Natural killer cell (primary cell): ENCODE measurements at regions not wholly inside any gene's neighbourhood (a gene's known extent, or its start where the extent isn't known, plus 50 kb on each side); places are given as distances from the start of the nearest gene placed in this dataset.

Experiments used
- ATAC-seq, 3 donors: fragments of 150-1000 bp in 2 of 3; fragments of 200-7000 bp in 1 of 3; cut with Tn5 transposase; 1 replicate in 1 of 3; 2 replicates in 2 of 3; pipeline ENCODE4 v1.10.0; 2021; ENCODE audit warnings: mild to moderate bottlenecking in 2 of 3, moderate library complexity in 2 of 3
- DNase-seq, 2 donors: peaks; one replicate each; pipeline versions ENCODE4 v3.0.0 to v3.0.0-alpha.2; 2013 to 2021; ENCODE audit warnings: mixed read lengths in 1 of 2
- H3K27ac ChIP-seq: one replicate; pipeline ENCODE4 v1.5.1; 2013; ENCODE audit warnings: mild to moderate bottlenecking, low read length
- H3K27me3 ChIP-seq: one replicate; pipeline ENCODE4 v1.6.1; 2013; ENCODE audit warnings: low read length; ENCODE audit not compliant: control insufficient read depth, insufficient read depth
- H3K36me3 ChIP-seq: one replicate; pipeline ENCODE4 v1.6.1; 2013; ENCODE audit warnings: low read length; ENCODE audit not compliant: control insufficient read depth, insufficient read depth
- H3K4me1 ChIP-seq: one replicate; pipeline ENCODE4 v1.6.1; 2013; ENCODE audit warnings: low read length; ENCODE audit not compliant: control insufficient read depth, insufficient read depth
- H3K4me3 ChIP-seq: one replicate; pipeline ENCODE4 v1.5.1; 2013; ENCODE audit warnings: low read length
- H3K9me3 ChIP-seq: one replicate; pipeline ENCODE4 v1.6.1; 2013; ENCODE audit warnings: low read length; ENCODE audit not compliant: control insufficient read depth, insufficient read depth
- H3K27ac Mint-ChIP-seq, 2 donors: one replicate each; pipeline ENCODE4 v1.8.0; 2022; ENCODE audit warnings: mild to moderate bottlenecking in 2 of 2, mixed read lengths in 2 of 2, moderate library complexity in 1 of 2
- H3K27me3 Mint-ChIP-seq, 2 donors: one replicate each; pipeline ENCODE4 v1.8.0; 2022; ENCODE audit warnings: low read depth in 2 of 2, mixed read lengths in 2 of 2
- H3K36me3 Mint-ChIP-seq: one replicate; pipeline ENCODE4 v1.8.0; 2022; ENCODE audit warnings: mixed read lengths
- H3K4me1 Mint-ChIP-seq, 2 donors: one replicate each; pipeline ENCODE4 v1.8.0; 2022; ENCODE audit warnings: mixed read lengths in 2 of 2
- H3K4me3 Mint-ChIP-seq: one replicate; pipeline ENCODE4 v1.8.0; 2022; ENCODE audit warnings: mild to moderate bottlenecking, moderate library complexity, mixed read lengths
- H3K9me3 Mint-ChIP-seq, 2 donors: one replicate each; pipeline ENCODE4 v1.8.0; 2022; ENCODE audit warnings: mixed read lengths in 2 of 2
- CTCF ChIP-seq: fragments of 200-600 bp; IDR thresholded peaks from one replicate; pipeline ENCODE4 v1.8.0; 2022; ENCODE audit warnings: antibody characterized with exemption
- WGBS: methylation state at CpG from one replicate; pipeline ENCODE4 v1.1.7; 2013; ENCODE audit warnings: missing lambda C conversion rate; ENCODE audit not compliant: insufficient coverage; 5-methylcytosine and 5-hydroxymethylcytosine counted together
- intact Hi-C: fragments of 100-400 bp; cut with micrococcal nuclease; formaldehyde crosslinking; loops from one replicate; pipeline ENCODE4 v1.14.2; 2022

GRCh38 chr2:40043641-40044040 lies 264.6 kb upstream of the THUMPD2 start:
- no peak for TF ChIP-seq CTCF
- Mint-ChIP-seq H3K4me1 (no peaks in the 10 kb centered on the region), H3K4me3 (no peak overlapping the region), H3K27ac (no peak overlapping the region), H3K27me3 (no peaks in the 10 kb centered on the region), H3K36me3 (no peaks in the 10 kb centered on the region), H3K9me3 (peaks cover 7 to 9% of the 10 kb centered on the region in 2 donors)
- no peak for ATAC-seq
- no peak for DNase-seq
- Histone ChIP-seq H3K27ac (no peak overlapping the region), H3K4me1 (no peaks in the 10 kb centered on the region), H3K27me3 (no peaks in the 10 kb centered on the region), H3K9me3 (no peaks in the 10 kb centered on the region), H3K4me3 (no peak overlapping the region), H3K36me3 (no peaks in the 10 kb centered on the region)
- WGBS: 84% methylated on average over 4 of the region's 5 CpGs
- intact Hi-C loops: no loop called here

GRCh38 chr2:40043191-40043590 lies 264.1 kb upstream of the THUMPD2 start:
- Histone ChIP-seq H3K27me3 (no peaks in the 10 kb centered on the region), H3K27ac (no peak overlapping the region), H3K36me3 (no peaks in the 10 kb centered on the region), H3K9me3 (no peaks in the 10 kb centered on the region), H3K4me1 (no peaks in the 10 kb centered on the region), H3K4me3 (no peak overlapping the region)
- H3K27me3 Mint-ChIP-seq: no peaks in the 10 kb centered on the region
- ATAC-seq (no peak), DNase-seq (no peak)
- H3K36me3 Mint-ChIP-seq: no peaks in the 10 kb centered on the region
- TF ChIP-seq CTCF: no peak
- H3K4me1 Mint-ChIP-seq: no peaks in the 10 kb centered on the region
- H3K9me3 Mint-ChIP-seq: peaks cover 7 to 8% of the 10 kb centered on the region in 2 donors
- WGBS: 91% methylated on average over 4 of the region's 4 CpGs
- intact Hi-C loops: no loop called here
- H3K27ac Mint-ChIP-seq: no peak overlapping the region
- no peak overlapping the region for H3K4me3 Mint-ChIP-seq

GRCh38 chr2:40041422-40042382 lies 262.6 kb upstream of the THUMPD2 start:
- H3K36me3 Mint-ChIP-seq: no peaks in the 10 kb centered on the region
- Histone ChIP-seq H3K27ac (no peak overlapping the region), H3K4me1 (no peaks in the 10 kb centered on the region), H3K36me3 (no peaks in the 10 kb centered on the region), H3K27me3 (no peaks in the 10 kb centered on the region), H3K4me3 (no peak overlapping the region), H3K9me3 (no peaks in the 10 kb centered on the region)
- H3K27me3 Mint-ChIP-seq: no peaks in the 10 kb centered on the region
- ATAC-seq: no peak
- TF ChIP-seq CTCF: no peak
- peaks cover 4 to 5% of the 10 kb centered on the region in 2 donors for H3K9me3 Mint-ChIP-seq
- no peak overlapping the region for H3K4me3 Mint-ChIP-seq
- DNase-seq: no peak
- intact Hi-C loops: no loop called here
- 47% methylated on average over 4 of the region's 6 CpGs for WGBS
- H3K27ac Mint-ChIP-seq: no peak overlapping the region
- no peaks in the 10 kb centered on the region for H3K4me1 Mint-ChIP-seq

- no peaks in the 10 kb centered on the region for H3K27me3 ChIP-seq
- no peaks in the 10 kb centered on the region for H3K9me3 ChIP-seq
- DNase-seq (no peak), ATAC-seq (no peak)
- H3K4me3 ChIP-seq: no peak overlapping the region
- H3K36me3 ChIP-seq: no peaks in the 10 kb centered on the region
- TF ChIP-seq CTCF: no peak
- no peaks in the 10 kb centered on the region for H3K36me3 Mint-ChIP-seq
- no peaks in the 10 kb centered on the region for H3K4me1 ChIP-seq
- intact Hi-C loops: no loop called here
- no peaks in the 10 kb centered on the region for H3K27me3 Mint-ChIP-seq
- H3K4me3 Mint-ChIP-seq: no peak overlapping the region
- no peaks in the 10 kb centered on the region for H3K9me3 Mint-ChIP-seq
- H3K4me1 Mint-ChIP-seq: no peaks in the 10 kb centered on the region
- H3K27ac Mint-ChIP-seq: no peak overlapping the region
- H3K27ac ChIP-seq: no peak overlapping the region
Measured at GRCh38 chr2:40039549-40039948, 260.5 kb upstream of the THUMPD2 start.
